Fibroblast of skin of right biceps (primary cell): ENCODE measurements at regions not wholly inside any gene's neighbourhood (a gene's known extent, or its start where the extent isn't known, plus 50 kb on each side); places are given as distances from the start of the nearest gene placed in this dataset.
A peak's percentile ranks its signal among the peaks of the same experiment; 100 is the strongest.

Source experiments
- DNase-seq: peaks from one replicate; pipeline ENCODE4 v3.0.0-alpha.2; 2013

DNA sequence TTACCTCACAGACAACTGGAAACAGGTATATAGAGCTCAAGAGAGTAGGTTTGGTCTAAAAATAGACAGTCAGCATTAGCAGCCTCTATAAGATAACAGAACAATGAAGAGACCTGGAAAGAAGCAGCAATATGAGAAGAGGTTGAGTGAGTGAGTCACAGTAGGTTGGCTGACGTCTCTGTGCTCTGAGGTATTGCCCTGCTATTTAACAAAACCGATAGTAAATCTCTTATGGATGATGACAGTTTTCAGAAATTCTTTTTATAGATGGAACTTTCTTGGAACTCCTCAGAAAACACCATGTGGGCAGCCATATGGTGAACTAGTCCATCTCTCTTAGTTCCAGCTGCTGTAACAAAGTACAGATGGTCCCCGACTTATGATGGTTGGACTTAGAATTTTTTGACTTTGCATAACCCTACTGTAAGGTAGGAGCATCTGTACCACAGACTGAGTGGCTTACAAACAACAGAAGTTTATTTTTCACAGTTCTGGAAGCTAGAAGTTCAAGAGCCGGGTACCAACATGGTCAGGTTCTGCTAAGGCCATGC is 123.5 kb downstream of the MBD2 start:
- peak; percentile 80 for DNase-seq

DNA sequence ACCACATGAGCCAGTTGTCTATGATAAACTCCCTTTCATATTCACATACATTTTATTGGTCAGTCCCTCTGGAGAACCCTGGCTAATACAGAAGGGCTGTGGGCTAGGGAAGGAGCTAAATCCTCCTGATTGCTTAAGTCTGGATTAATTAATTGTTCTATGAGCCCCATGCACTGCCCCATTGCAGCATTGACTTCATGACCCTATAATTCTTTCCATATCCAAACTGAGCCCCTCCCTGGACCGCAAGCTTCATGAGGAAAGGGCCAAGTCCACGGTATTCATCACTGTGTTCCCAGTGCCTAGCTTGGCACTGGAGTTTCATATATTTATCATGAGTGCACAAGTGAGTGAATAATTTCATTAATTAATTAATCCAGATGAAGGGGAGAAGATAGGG is 124.0 kb downstream of the MBD2 start:
- no peak for DNase-seq

- DNase-seq, result no peak
These were observed 130.0 kb downstream of the MBD2 start for GRCh38 chr18:54094474-54094873.

GRCh38 chr18:54090856-54091255 is 133.6 kb downstream of the MBD2 start:
- DNase-seq, result peak; percentile 19

DNA sequence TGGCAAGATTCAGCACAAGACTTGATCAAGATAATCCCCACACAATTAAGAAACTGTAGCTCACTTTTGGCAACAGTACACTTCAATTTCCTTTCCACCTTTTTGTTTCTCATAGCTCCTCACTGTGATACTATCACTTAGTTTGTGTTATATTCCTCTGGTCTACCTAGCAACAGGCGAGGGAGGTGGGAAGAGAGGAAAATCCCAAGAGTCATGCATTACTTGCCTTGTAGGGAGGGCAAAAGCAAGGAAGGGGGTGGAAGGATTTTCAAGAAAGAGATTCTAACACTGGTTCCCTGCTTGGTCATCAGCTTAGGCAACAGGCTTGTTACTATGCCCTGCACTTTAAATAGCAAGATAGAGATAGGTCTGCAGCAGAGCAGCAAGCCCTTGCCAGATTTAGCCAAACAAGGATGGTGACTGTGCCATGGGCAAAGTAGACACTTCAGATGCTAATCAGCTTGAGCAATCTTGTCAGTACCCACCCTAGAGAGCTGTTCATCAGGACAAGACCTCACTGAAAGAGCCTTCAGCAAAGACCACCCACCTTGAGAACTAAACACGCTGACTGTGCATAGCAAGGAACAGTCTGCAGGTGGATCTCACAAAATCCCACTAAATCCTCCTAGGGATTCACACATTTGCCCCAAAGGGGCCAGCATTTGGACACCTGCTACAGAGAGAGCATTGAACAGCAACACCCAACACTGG is 134.6 kb downstream of the MBD2 start:
- no peak for DNase-seq

DNA sequence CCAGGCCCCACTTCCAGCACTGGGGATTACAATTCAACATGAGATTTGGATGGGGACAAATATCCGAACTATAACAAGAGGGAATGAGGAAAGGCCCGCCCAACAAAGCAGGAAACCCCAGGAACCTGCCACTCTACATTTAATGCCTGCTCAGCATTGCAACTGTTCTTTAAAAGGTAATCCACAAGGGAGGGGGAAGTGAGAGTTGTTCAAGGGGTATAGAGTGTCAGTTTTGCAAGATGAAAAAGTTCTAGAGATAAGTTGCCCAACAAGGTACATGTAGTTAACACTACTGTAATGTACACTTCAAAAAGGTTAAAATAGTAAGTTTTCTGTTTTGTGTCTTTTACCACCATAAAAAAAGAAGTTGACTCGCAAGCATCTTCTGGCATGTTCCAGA is 137.6 kb downstream of the MBD2 start:
- no peak for DNase-seq

GRCh38 chr18:54086046-54086802 is 138.2 kb downstream of the MBD2 start:
- DNase-seq, result no peak

DNA sequence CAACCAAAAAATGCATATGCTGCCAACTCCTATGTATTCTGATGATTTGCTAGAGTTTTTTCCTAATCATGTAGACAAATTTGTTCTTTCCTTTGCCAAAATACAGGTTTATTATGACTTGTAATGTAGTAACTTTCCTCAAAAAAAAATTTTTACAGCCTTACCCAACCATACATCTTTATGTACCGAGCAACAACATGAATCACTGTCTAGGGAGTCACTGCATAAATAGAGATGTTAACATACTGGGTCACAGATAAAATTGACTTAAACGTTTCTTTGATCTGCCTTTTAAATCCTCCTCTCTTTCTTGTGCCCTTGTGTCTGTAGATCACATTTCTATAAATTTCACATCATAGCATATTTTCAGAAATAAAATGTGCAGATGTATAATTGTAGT is 143.6 kb downstream of the MBD2 start:
- DNase-seq, result no peak

GRCh38 chr18:54076166-54076565 is 148.3 kb downstream of the MBD2 start:
- DNase-seq, result no peak

DNA sequence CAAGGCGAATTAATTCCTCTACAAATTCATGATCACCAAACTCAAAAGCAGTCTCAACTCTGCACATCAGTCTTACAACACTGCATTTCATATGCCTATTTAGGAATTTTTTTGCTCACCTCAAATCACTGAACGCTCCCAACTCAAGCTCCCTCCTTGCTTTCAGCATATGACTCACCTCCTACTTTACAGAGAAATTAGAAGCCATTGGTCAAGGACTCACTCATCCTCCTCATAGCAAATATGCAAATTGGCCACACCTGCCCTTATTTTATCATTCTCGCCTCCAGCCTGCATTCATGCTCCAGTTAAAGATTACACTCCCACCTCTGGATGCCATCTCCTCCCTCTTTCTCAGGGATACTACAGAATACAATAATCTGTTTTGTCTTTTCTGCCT is 148.8 kb downstream of the MBD2 start:
- no peak for DNase-seq

GRCh38 chr18:54069729-54070128 is 154.7 kb downstream of the MBD2 start:
- no peak for DNase-seq

DNA sequence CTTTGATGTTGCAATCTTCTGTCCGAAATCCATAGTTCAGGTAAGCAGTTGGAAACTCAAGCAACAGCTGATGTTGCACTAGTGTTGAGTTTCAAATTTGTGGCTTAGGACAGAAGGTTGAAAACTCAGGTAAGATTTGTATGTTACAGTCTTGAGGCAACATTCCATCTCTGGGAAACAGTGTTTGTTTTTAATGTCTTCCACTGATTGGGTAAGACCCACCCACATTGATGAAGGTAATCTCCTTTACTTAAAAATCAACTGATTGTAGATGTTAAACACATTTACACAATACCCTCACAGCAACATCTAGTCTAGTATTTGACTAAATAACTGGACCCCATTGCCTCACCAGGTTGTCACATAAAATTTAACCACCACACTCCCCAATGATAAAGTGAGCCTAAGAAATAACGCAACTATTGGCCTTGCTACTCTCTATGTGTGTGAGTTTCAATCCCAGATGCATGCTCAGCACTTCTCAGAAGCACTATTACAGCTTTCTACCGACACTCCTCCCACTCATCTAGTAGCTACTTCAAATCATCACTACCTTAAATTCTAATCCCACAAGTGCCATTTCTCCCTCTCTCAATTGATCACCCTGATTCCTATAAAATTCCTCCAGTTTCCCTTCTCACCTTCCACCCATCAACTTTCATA is 164.0 kb downstream of the MBD2 start:
- no peak for DNase-seq

- DNase-seq, result no peak
These were observed 171.6 kb downstream of the MBD2 start for GRCh38 chr18:54052732-54053429.

GRCh38 chr18:54052259-54052658 is 172.2 kb downstream of the MBD2 start:
- peak; percentile 11 for DNase-seq

DNA sequence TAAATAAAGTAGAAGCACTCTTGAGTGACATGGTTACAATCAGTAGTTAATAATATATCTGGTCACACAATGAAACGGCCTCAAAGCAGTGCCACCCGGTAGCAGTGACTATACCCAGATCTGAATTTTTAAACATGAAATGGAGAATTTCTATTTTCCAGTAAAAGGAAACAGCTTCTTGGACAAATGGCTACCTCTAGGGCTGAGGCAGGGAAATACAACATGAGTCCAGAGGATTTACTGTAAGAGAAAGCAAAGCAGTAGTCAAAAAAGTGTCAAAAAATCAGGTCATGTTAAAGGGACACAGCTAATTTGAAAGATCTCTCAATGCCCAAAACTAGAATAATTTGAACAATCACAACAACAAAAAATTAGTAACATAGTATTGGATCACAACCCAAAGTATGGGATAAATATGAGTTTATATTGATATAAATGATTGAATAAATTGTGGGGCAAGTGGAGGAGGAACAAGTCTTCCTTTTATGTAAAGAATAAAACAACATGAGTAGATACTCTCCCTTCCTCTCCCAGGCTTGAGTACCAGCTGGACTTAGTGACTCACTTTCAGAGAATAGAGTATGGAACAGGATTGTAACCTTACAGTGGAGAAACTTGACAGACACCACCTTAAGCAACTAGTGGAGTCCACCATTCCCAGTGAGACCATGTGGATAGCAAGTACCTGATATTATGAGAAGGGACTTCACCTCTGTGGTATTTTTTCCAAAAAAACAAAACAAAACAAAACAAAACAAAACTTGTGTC is 180.8 kb downstream of the MBD2 start:
- DNase-seq, result no peak

GRCh38 chr18:54035927-54036326 is 188.5 kb downstream of the MBD2 start:
- no peak for DNase-seq

DNA sequence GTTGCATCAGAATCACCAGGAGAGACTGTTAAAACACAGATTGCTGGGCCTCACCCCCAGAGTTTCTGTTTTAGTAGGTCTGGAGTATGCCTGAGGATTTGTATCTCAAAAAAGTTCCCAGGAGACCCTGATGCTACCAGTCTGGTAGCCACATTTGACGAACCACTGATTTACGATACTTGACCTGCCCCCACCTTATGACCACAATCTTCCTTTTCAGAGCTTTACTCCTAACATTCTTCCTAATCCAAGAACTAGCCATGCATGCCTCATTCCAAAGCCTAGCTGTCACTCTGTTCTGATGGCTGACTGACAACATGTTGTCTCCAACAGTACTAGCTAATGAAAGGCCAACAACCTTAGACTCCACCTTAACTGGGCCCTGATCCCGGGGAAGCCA is 191.4 kb downstream of the MBD2 start:
- DNase-seq, result peak; percentile 68

DNA sequence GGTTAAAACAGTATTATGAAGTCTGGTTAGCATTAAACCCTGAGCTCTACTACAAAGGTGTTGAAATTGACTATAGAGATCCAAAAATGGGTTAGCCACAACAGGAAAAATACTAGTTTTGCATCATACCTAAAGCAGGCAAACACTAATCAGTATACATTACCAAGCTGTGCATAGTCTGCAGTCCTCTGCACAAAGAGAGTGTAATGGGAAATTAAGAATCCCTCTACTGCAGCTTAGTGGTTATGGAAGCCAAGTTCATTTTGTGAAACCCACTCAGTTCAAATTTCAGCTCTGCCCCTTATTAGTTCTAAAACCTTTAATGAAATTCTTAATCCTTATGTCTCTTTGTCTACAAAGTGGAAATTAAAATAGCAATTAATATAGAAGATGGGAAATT is 192.1 kb downstream of the MBD2 start:
- no peak for DNase-seq

GRCh38 chr18:54031243-54031642 is 193.2 kb downstream of the MBD2 start:
- no peak for DNase-seq

DNA sequence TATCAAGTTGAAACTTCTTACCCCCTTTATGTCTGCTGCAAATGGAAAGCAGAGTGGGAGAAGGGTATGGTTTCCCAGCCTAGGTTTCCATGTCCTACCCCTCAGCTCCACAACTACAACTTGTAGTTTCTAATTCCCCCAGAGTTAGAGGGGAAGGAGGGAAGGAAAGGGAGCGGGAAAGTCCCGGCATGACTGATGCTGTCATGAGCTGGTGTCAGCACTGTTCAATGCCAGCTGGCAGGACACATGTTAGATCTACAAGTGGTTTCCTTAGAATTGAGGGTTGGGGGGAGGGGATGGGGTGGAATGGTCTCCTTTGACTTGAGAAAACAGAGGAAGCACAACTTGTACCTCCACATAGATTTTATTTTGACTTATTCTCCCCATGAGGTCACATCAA is 194.0 kb downstream of the MBD2 start:
- no peak for DNase-seq

DNA sequence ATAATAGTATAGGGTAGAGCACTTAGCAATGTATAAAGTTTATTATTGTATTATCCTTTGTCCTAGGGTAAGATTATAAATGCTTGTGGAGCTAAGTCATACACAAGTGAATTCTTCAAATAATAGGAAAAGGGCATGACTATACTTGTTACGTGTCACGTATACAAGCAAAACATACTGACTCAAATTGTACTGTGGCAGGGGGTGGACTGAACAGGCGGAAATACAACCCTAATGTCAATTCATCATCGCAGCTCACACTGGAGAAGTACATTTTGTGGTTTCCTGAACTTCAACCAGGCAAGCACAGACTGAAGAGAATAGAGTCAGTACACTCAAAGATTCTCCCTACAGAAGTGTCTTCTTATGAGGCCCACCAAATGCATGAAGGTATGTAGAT is 201.0 kb downstream of the MBD2 start:
- peak; percentile 95 for DNase-seq

DNA sequence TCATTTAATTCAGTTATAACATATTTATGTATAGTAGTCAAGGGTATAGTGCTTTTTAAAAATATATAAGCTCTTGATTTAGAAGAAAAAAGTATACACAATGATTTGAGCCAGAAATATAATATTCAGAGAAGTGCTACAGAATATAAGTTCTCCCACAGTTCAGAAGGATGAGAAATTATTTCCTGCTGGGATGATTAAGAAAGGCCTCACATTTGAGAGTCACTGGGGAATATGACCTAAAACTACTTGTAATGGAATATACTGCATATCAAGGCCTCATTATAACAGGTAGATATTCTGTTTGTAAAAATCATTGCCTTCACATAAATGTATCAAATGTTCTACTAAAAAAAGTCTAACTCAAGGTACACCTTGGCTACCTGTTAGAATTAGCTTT is 203.5 kb downstream of the MBD2 start:
- DNase-seq, result peak; percentile 42
